Glomerular visceral epithelial cell (primary cell): ENCODE measurements at regions not wholly inside any gene's neighbourhood (a gene's known extent, or its start where the extent isn't known, plus 50 kb on each side); places are given as distances from the start of the nearest gene placed in this dataset.
"Not testable (repeated sequence)": the region's sequence is repeated elsewhere in the genome, so short reads cannot be mapped to it uniquely, and the experiment has no call there.

Source experiments
- DNase-seq: peaks from one replicate; pipeline ENCODE4 v3.0.0-alpha.2; 2016; ENCODE audit errors: extremely low spot score

GRCh38 chr20:43365691-43366090 is 92.0 kb upstream of the SRSF6 start:
- DNase-seq: no peak

GRCh38 chr20:43364001-43364400 is 93.7 kb upstream of the SRSF6 start:
- no peak for DNase-seq

- no peak for DNase-seq
These were observed 94.2 kb upstream of the SRSF6 start for GRCh38 chr20:43363506-43363905.

GRCh38 chr20:43361526-43361925 is 96.2 kb upstream of the SRSF6 start:
- no peak for DNase-seq

GRCh38 chr20:43360016-43360415 is 97.7 kb upstream of the SRSF6 start:
- no peak for DNase-seq

GRCh38 chr20:43358811-43359210 is 98.9 kb upstream of the SRSF6 start:
- no peak for DNase-seq

- DNase-seq: no peak
These were observed 100.3 kb upstream of the SRSF6 start for GRCh38 chr20:43357352-43357751.

- DNase-seq: no peak
These were observed 102.1 kb upstream of the SRSF6 start for GRCh38 chr20:43355610-43356009.

GRCh38 chr20:43352996-43353395 is 104.7 kb upstream of the SRSF6 start:
- DNase-seq: no peak

GRCh38 chr20:43350694-43351093 is 107.0 kb upstream of the SRSF6 start:
- not testable (repeated sequence) for DNase-seq

GRCh38 chr20:43349841-43350240 is 107.9 kb upstream of the SRSF6 start:
- DNase-seq: no peak

GRCh38 chr20:43347839-43348238 is 109.9 kb upstream of the SRSF6 start:
- not testable (repeated sequence) for DNase-seq

GRCh38 chr20:43345676-43346075 is 112.0 kb upstream of the SRSF6 start:
- no peak for DNase-seq

- no peak for DNase-seq
These were observed 116.2 kb upstream of the SRSF6 start for GRCh38 chr20:43341511-43341910.

- no peak for DNase-seq
These were observed 120.7 kb upstream of the SRSF6 start for GRCh38 chr20:43337036-43337435.

- no peak for DNase-seq
These were observed 123.6 kb upstream of the SRSF6 start for GRCh38 chr20:43334080-43334479.

- no peak for DNase-seq
These were observed 125.8 kb upstream of the SRSF6 start for GRCh38 chr20:43331906-43332305.

GRCh38 chr20:43328697-43329096 is 129.0 kb upstream of the SRSF6 start:
- no peak for DNase-seq

- not testable (repeated sequence) for DNase-seq
These were observed 130.5 kb upstream of the SRSF6 start for GRCh38 chr20:43327234-43327633.

- DNase-seq: no peak
These were observed 131.8 kb upstream of the SRSF6 start for GRCh38 chr20:43325926-43326325.

- no peak for DNase-seq
These were observed 133.9 kb upstream of the PTPRT start for GRCh38 chr20:43323592-43323991.

- DNase-seq: no peak
These were observed 133.1 kb upstream of the PTPRT start for GRCh38 chr20:43322851-43323250.

- DNase-seq: no peak
These were observed 130.8 kb upstream of the PTPRT start for GRCh38 chr20:43320536-43320935.

GRCh38 chr20:43318755-43319297 is 129.1 kb upstream of the PTPRT start:
- no peak for DNase-seq
